ENCODE measurements at regions not wholly inside any gene's neighbourhood (a gene's known extent, or its start where the extent isn't known, plus 50 kb on each side); places are given as distances from the start of the nearest gene placed in this dataset.

- Histone ChIP-seq H3K4me1 (ENCODE audit: control insufficient read depth, insufficient read depth, low read length) (no peaks in the 10 kb centered on the region), H3K4me2 (ENCODE audit: control insufficient read depth, insufficient read depth) (no peak overlapping the region), H3K27ac (ENCODE audit: control insufficient read depth, insufficient read depth) (no peak overlapping the region), H3K79me2 (ENCODE audit: control insufficient read depth, insufficient read depth, low read length) (no peaks in the 10 kb centered on the region), H3K9me3 (replicated peaks; ENCODE audit: control insufficient read depth, insufficient read depth, low read length) (no peaks in the 10 kb centered on the region), H3K36me3 (ENCODE audit: control insufficient read depth in 2 of 2, insufficient read depth in 2 of 2, low read length in 1 of 2) (no peaks in the 10 kb centered on the region), H2AFZ (ENCODE audit: control insufficient read depth, low read depth, low read length) (no peak overlapping the region), H3K27me3 (replicated peaks in 1 of 2; ENCODE audit: control insufficient read depth in 2 of 2, insufficient read depth in 2 of 2, low read length in 1 of 2) (no peaks in the 10 kb centered on the region), H4K20me1 (ENCODE audit: control insufficient read depth, insufficient read depth) (no peaks in the 10 kb centered on the region), H3K4me3 (no peak overlapping the region), H3K9ac (ENCODE audit: control insufficient read depth, insufficient read depth, low read length) (no peak overlapping the region)
- CTCF ChIA-PET: interaction anchor here (1.1 kb wide), 1 partner anchor 10 kb away, joined by 3 read pairs; no protein-coding TSS in a partner anchor
- WGBS (ENCODE audit: insufficient coverage, insufficient replicate concordance, low lambda C conversion rate, missing lambda C conversion rate): 28% methylated on average over 9 of the region's 9 CpGs
- intact Hi-C loops (cut with micrococcal nuclease; ENCODE audit: unreplicated experiment) (no loop called here), in situ Hi-C loops (cut with MboI) (no loop called here)
- no peak for TF ChIP-seq JUND (IDR thresholded peaks at IDR 0.05; ENCODE audit: low read depth, low read length)
- TF ChIP-seq NFXL1 (IDR thresholded peaks at IDR 0.05; ENCODE audit: borderline replicate concordance): no peak
- no peak for TF ChIP-seq POLR2AphosphoS2 (IDR thresholded peaks at IDR 0.05; ENCODE audit: low read depth, low read length)
- TF ChIP-seq WRNIP1 (IDR thresholded peaks at IDR 0.05; ENCODE audit: borderline replicate concordance, low read depth, low read length): no peak
- TF ChIP-seq TCF7 (IDR thresholded peaks at IDR 0.05; ENCODE audit: borderline replicate concordance): no peak
- TF ChIP-seq E2F4 (IDR thresholded peaks at IDR 0.05; ENCODE audit: low read depth, low read length): no peak
- no peak for TF ChIP-seq HSF1 (IDR thresholded peaks at IDR 0.05; ENCODE audit: low read depth, low read length)
- no peak for FAIRE-seq
- no peak for ATAC-seq
- BruUV-seq (replicated peaks): no TSS peak
- SMC1A ChIA-PET (ENCODE audit: uncharacterized antibody, unreplicated experiment): interaction anchor here (0.7 kb wide), 1 partner anchor 816 kb away, joined by 3 read pairs; no protein-coding TSS in a partner anchor
- POLR2A ChIA-PET: interaction anchor here (0.7 kb wide), 1 partner anchor 228 kb away, joined by 3 read pairs; no protein-coding TSS in a partner anchor
- DNase-seq (ENCODE audit: low read depth, low spot score): no peak
- RAD21 ChIA-PET (ENCODE audit: unreplicated experiment): interaction anchor here (0.6 kb wide), 1 partner anchor 54 kb away, joined by 3 read pairs; no protein-coding TSS in a partner anchor
These were observed 234.1 kb downstream of the GATA3 start for GRCh38 chr10:8288600-8288999.
